ENCODE measurements at regions not wholly inside any gene's neighbourhood (a gene's known extent, or its start where the extent isn't known, plus 50 kb on each side); places are given as distances from the start of the nearest gene placed in this dataset.

DNA sequence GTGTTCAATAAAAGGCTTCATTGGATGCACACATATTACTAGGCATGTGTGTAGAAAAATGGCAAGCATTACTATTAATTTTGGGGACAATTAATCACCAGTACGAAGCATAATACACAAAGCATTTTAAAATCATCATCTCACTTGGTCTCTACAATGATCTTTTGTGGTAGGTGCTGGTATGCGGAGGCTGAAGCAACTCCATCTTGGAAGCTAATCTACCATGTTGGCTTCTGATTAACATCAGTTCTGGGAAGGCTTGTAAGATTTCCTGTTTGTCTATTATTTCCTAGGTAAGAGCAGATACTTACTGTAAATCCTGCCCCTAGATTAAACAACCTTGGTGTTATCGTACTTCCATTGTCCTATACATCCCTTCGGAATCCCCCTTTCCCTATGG lies 121.7 kb upstream of the RUNX1 start:
- TF ChIP-seq POLR2A (IDR thresholded peaks at IDR 0.05; ENCODE audit: low read length) (no peak), GATA1 (IDR thresholded peaks at IDR 0.05; ENCODE audit: low read depth, low read length) (no peak)

Data from erythroblast (primary cell).